Activated T-helper 9 cell treated with anti-CD3 and anti-CD28 coated beads, Interleukin-2, amount 50 U/mL, for 16 hours (primary cell): ENCODE measurements at regions not wholly inside any gene's neighbourhood (a gene's known extent, or its start where the extent isn't known, plus 50 kb on each side); places are given as distances from the start of the nearest gene placed in this dataset.

ENCODE experiments used
- DNase-seq: peaks from one replicate; pipeline ENCODE4 v3.0.0-alpha.2; 2020; ENCODE audit warnings: low read depth

DNA sequence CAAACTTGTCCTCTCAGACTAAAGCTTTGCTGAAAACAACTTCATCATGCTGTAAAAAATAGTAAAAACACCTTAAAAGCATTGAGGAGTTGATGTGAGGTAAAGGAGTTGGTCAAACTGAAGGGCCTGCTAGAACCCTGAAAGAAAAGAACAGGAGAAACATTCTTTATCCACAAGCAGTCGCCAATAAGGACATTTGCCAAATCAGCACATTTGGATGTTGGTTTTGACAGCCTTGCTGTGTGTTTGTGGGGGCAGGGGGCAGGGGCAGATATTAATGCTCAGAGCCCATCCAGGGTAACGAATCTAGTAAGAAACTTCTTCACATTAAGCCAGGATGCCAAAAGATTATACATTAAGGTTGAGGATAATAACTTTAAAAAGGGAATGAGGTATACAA lies 399.9 kb upstream of the ZFHX3 start:
- no peak for DNase-seq

DNA sequence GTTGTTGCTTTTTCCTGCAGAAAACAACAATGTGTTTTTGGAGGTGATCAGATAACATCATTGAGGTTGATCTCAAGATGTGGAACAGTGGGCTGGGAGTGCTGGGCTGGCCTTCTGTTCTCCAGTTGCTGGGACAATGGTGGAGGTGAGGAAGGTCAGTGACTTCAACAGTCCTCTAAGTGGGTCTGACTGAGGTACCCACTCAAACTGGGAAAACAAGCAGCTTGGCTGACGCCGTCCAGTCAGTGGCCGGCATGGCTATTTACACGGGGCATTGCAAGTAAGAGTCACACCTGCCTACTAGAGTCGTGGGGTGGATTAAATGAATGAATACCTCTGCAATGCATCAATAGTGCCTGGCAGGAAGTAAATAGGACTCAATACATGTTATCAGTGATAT lies 386.7 kb upstream of the ZFHX3 start:
- no peak for DNase-seq

DNA sequence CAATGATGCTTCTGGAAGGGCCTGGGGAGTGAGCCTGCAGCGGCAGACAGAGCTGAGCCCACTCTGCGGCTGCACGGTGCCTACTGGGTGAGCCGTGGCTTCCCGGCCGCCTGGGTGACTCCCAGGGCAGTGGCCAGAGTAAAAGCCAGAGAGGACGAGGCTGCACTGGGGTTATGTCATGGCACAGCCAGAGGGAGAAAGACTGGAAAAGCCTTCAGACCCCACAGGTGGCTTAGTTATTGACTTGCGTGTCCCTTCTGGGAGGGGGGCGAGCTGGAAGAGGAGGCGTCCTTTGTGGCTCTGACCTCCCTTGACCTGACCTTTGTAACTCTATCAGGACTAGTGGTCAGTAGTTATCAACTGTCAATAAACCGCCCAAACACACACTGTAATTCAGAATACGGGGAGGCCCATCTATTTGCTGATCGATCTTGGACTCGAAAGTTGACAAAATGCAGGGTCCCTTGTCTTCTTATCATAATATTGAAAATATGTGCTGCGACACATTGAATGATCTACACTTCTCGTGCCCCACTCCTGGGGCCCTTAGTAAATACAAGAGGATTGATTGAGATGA lies 385.9 kb upstream of the ZFHX3 start:
- no peak for DNase-seq

DNA sequence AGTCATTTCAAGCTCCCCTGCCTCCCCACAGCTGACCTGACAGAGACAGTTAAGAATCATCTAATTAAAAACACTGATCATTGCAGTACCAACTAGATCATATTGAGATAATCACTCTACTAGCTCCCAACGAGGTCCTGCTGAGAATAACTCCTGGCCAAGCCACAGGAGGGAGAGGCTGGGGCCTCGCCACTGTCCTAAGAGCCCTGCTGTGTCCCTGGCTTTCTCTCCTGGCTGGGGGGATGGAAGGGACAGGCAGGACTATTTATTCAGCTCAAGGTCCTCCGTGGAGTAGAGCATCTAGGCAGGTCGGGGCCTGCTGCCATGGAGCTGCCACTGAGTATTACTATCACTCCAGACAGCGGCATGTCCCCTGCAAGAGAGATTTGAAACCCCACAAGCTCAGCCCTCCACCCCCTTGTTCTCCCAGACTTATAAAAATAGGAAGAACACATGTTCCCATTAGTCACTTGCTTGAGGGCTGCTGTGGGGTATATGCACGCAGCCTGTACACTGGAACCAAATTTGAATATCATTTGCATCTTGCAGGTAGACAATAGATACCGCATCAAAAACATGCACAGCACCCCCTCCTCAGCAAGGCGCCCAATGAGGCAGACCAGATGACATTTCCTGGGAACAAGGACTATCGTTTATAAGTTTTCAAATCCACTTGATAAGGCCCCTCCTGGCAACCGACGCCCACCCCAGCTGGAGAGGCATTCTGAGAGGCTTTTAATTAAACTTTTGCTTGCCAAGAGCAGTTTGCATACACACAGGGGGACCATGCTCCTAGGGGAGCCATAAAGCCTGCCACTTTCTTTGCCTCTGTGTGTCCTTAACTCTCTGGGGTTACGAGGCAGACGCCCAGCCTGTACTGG lies 385.2 kb upstream of the ZFHX3 start:
- no peak for DNase-seq

DNA sequence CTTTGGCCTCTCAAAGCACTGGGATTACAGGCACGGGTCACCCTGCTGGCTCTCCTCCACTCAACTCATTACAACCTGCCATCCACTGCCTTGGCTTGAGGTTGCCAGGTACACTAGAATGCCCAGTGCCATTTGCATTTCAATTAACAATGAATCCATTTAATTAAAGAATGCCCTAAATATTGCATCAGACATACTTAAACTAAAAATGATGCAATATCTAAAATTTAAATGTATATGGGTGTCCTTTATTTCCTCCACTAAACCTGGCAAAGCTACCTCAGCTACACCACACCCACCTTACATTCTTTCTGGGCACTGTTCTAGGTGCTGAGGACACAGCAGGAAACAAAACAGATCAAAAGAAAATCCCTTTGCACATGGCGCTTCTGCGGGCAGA lies 382.2 kb upstream of the ZFHX3 start:
- no peak for DNase-seq

DNA sequence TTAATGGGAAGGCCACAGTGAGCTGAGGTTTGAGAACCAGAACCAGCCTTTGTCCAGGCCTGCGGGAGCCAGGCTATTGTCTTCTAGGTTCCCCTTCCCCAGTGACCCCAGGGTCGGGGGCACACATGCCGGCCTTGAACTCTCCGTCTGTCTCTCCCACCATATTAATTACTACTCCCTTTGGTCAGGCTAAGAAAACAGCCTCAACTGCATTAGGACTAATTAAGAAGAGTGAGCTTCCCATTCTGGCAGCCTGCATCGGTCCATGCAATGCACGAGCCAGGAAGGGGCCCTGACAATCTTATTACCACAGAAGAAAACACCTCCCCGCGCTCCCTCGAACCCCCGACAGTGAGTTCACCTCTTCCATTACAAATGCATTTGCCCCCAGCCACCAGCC lies 380.2 kb upstream of the ZFHX3 start:
- no peak for DNase-seq

DNA sequence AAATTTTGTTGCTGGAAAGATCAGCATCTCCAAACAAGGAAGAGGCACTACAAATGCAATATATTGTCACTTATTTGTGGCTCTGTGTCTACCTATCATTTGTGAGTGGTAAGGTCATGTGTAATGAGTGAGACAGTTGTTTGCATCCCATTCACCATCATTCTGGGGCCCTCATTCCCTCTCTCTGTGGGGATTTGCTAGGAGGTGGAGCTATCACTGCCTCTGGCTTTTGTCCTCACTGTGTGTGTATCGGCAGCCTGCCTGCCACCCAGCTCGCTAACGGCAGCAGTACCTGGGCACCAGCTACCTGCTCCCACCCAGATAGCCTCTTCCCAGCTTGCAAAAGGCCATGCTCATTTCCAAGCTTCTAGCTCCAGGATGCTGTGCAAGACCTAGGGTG lies 379.2 kb upstream of the ZFHX3 start:
- no peak for DNase-seq

DNA sequence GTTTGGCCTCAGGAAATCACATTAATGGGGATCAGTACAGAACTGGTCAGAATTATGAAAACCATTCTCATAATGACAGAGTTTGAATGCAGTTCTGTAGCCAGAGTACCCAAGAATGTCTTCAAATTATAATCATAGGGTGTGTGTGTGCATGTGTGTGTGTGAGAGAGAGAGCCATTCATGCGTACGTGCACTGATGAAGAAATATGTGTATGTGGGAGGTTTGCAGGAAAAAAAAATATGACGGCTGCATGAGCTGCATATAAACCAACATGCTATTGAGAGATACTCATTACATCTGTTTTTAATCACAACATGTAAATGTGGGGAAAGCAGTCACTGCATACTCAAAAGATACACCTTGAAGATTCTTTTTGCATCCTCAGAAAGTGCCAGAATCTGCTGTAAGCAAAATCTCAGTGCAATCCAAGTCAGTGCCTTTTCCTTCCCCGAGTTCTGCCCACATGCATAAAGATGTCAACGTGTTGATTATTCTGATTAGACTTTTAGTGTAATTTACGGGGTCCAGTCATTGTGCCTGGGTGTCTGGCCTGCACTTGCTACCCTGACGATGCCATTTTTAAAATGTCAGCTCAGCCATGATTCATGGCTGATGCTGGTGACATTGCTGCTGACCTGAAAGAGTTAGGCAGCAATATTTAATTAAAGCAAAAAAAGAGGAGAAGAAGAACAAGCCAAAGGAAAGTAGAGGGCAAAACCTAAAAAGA lies 378.7 kb upstream of the ZFHX3 start:
- DNase-seq = no peak

DNA sequence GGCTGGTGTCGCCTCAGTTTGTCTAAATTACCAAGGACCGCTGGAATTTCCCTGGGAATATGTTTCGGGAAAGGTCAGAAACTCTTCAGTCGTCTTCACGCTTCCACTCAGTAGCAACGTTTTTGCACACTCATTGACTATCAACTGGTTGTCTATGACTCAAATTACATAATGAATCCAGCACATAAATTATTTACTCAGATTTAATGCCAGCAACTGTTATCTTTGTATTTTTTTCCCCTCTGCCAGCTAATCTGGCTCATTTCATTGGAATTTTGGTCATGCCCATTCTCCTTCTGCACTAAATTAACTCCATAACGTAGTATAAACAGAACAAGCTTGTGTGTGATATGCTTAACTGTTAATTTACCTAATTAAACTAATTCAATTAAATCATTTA lies 372.7 kb upstream of the ZFHX3 start:
- no peak for DNase-seq

DNA sequence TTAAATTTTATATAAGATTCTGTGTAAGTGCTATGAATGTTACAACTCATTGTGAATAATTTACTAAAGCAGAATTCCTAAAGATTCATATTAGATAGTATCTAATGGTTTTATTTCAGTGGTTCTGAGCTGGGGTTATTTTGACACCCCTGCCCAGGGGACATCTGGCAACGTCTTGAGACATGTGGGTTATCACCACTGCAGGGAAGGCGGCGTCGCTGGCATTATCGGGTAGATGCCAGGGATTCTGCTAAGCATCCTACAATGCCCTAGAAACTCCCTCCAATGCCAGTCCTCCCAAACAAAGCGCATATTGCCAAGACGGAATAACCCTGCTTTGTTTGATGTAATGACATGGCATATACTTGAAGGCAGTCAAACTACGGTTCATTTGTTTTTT lies 372.3 kb upstream of the ZFHX3 start:
- no peak for DNase-seq

DNA sequence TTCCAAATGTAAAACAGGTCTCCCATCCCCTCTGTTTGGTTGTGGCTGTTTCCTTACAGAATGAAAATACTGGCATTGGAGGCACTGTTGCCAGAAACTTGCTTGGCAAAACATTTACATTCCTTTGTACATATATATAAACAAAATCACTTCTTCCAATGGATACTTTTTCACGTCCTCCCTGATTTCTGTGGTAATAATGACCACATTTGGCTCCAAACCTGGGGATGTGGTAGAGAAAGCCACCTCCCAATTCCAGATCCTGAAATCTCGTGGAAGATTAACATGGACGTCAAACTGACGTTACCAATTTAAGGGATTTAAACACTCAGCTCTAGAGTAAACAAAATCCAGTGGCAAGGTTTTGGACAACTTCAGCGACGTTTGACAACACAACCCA lies 370.8 kb upstream of the ZFHX3 start:
- no peak for DNase-seq

DNA sequence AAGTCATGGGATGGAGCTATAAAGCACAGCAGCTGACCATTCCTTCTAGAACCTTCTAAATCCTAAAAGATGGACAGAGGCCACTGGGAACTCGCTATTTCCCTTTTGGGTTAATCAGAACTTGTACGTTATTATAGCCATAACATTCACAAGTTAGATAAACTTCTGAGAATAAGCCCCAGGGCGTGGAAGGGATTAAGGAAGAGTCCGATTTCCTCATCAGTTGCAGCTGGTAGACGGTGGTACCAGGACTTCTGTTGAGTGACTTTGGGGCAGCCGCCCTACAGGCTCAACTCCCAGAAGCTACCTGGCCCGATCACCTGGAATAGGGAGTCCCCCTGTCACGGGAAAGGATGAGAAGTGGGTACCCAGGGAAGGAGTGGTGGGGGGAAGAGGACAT lies 370.1 kb upstream of the ZFHX3 start:
- DNase-seq = no peak

DNA sequence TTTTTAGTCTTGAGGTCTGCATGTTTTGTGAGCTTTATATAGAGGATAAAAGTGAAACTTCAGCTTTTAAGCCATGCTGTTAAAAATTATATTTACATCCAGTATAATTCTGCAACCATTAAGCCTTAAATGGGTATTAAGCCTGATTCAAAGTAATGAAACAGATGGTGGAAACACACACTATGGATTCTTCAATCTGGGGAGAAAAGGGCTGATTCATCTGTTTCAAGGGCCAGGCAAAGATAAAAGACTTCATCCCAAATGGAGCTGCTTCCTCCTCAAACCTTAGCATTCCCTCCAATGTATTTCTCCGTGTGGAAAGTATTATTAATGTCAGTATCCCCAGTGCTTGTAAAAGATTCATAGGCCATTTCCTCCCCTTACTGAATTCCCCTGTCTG lies 367.4 kb upstream of the ZFHX3 start:
- DNase-seq = no peak

DNA sequence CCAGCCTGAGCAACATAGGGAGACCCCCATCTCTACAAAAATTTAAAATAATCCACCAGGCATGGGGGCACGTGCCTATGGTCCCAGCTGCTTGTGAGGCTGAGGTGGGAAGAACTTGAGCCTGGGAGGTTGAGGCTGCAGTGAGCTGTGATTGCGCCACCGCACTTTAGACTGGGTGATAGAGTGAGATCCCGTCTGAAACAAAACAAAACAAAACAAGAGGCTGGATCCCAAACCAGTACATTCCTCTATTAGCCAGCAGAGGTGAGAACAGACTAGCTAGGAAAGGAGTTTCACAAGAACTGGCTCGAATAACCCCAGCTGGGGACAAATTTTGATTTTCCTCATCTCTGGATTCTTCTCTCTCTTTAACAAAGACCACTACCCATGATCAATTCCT lies 366.7 kb upstream of the ZFHX3 start:
- DNase-seq = no peak

DNA sequence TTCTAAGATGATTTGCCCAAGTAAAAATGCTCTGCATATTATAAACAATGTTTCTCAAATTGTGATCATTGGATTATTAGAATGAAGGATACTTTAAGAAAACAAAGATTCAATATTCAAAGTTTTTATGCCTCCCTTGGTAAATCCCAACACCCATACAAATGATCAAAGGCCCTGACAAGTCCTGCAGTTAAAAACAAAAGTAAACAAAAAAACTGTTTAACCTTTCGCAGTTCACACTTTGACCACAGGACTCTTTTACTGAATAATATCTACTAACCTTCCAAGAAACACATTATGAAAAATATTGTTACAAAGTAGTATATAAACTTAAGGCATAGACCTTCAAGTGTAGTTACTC lies 365.9 kb upstream of the ZFHX3 start:
- no peak for DNase-seq

DNA sequence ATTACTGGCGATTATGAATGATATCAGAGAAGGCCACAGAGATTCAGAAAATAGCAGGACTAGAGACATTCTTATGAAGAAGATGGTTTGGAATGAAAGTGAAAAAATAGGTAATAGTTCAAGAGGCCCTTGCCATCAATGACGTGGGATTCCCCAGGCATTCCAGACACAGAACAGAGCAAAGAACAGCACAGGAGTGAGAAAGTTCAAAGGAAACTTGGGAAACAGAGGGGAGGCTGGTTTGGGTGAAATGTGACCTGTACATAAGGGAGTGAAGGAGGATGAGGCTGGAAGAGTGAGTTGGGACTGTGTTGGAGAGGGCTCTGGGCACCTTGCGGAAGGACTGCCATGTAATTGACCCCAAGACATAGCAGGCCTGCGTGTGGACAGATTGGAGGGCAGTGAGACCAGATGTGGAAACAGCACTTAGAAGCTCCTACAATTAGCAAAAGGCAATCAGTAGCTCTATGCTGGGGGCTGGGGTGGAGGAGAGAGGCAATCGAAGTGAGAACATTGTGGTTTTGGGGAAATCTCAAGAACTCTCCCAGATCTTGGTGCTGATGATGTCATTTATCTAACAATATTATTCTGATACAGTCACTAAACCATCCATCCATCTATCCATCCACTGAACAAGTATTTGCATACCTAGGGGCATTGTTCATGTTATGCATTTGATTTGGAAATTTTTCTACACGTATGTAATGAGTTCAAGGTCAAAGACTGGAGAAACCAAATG lies 365.3 kb upstream of the ZFHX3 start:
- DNase-seq = no peak

DNA sequence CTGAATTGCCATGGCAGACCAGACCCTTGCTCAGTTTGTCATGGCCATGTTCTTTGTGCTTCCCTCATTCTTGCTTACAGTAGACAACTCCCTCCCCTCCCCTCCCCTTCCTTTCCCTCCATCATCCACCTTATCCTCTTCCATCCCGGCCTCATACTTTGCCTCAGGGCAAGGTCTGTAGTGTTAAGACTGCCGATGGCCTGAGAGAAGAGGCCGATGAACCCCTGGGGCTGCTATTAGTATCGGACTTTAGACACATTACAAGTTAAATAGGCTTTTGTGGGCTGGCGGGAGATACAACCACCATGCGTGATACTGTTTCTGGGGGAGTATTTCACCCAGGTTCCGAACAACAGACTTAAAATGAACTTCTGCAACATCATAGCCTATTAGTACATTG lies 364.5 kb upstream of the ZFHX3 start:
- DNase-seq = no peak

DNA sequence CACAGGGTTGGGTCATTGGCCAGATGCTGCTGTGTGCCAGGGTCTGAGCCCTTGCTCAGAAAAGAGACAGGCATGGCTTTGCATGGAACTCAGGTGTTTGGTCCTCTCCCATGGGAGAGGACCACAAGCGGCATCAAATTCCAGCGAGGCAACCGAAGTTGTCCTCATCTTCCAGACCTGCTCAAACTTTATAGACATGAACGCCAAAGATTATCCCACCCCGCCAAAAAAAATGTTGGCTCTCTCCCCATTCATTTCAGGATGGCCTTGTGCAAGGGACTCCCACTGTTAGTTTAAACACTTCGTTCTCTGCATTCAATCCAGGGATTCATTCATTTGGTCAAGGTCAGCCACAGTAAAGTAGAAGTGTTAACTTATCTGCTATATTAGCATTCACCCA lies 360.8 kb upstream of the ZFHX3 start:
- no peak for DNase-seq

DNA sequence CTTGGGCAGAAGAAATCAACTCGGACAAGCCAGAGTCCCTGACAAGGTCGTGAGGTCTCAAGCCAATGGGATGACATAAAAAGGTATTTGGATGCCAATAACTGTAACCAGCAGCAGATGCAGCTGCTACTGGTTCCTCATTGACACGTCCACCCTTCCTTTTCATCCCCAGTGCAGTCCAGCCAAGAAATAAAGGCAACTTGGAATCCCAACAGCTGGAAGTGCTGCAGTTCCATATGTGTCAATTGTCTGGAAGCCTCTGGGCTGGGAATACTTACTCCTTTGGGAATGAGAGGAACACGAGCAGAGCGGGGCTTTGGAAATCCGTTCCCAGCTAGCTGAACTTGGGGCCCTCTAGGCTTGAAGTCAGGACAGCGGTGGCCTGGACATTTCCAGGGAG lies 360.4 kb upstream of the ZFHX3 start:
- no peak for DNase-seq

DNA sequence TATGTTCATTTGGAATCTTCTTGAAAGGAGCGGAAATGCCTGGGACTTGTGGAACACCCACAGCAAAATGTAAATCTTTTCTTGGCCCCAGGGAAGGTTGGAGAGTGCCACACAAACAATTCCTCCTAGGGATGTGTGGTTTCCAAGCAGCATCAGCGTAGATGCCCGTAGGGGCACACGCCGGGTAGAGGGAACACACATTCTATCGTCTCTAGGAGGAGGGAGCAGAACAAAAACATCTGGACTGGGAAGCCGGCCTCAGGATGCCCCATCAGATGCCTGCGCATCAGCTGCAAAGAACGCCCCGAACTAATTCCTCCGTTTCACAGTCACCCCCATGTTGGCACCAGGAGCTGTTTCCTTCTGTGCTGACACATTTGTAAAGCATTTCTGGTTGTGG lies 357.9 kb upstream of the ZFHX3 start:
- DNase-seq = no peak

DNA sequence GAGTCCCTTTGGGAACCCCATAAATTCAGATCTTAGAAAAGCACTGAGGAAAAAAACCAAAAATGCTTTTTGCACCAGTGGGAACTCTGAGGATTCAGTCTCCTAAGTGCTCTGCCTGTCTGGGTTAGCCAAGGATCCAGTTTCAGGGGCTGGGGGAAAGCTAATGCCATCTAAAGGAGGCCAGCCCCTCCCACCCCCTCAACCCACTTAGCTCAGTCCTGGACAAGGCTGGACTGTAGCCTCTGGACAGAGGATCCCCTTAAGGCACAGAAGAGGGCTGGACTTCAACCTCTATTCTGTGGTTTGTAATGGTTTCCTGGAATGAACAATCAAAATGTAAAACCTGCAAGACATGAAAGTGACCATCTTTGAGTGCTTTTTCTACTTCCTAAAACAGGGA lies 356.1 kb upstream of the ZFHX3 start:
- DNase-seq = no peak

DNA sequence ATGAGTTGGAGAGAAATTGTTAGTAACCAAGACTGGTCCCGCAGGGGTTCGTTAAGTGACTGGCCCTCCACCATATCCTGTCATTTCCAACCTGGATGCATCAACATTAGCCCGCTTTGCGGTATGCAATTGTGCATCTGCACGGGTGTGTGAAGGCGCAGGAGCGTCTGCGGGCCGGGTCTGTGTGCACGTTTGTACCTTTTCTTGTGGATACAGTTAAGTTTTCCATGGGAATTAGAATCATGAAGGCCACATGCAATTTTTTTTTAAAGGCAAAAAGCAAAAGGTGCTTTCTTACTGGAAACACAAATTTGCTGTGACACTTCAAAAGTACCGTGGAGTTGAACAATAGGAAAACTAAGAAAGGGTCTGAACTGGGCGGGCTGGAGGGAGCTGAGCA lies 355.4 kb upstream of the ZFHX3 start:
- no peak for DNase-seq

DNA sequence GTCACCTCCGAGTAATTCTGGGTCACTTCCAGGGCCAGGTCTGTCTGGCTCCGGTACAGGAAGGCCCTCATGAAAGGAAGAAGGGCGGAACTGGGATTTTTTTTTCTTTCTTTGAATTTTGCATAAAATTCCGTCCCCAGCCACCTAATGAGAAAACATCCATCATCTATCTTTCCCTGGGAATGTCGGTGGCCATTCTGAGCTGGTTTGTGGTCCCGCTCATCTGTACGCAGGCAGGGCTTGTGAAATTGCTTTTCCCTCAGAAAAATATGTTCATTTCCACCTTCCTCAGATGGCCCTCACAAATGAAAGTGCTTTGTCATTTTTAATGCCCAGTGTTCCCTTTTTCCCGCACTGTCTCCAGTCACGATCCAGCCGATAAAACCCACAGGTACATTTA lies 353.0 kb upstream of the ZFHX3 start:
- no peak for DNase-seq
